ENCODE measurements at regions not wholly inside any gene's neighbourhood (a gene's known extent, or its start where the extent isn't known, plus 50 kb on each side); places are given as distances from the start of the nearest gene placed in this dataset.

- H3K4me3 ChIP-seq (ENCODE audit: low read depth, low read length) = no peak overlapping the region
- TF ChIP-seq CTCF (IDR thresholded peaks at IDR 0.05; ENCODE audit: borderline replicate concordance, insufficient read depth, low read depth, low read length) = no peak
Measured at GRCh38 chr2:57575700-57576268, 470.8 kb upstream of the VRK2 start.

GRCh38 chr2:57576983-57577382, 469.6 kb upstream of the VRK2 start:
- H3K4me3 ChIP-seq (ENCODE audit: low read depth, low read length) = no peak overlapping the region
- no peak for TF ChIP-seq CTCF (IDR thresholded peaks at IDR 0.05; ENCODE audit: borderline replicate concordance, insufficient read depth, low read depth, low read length)

DNA sequence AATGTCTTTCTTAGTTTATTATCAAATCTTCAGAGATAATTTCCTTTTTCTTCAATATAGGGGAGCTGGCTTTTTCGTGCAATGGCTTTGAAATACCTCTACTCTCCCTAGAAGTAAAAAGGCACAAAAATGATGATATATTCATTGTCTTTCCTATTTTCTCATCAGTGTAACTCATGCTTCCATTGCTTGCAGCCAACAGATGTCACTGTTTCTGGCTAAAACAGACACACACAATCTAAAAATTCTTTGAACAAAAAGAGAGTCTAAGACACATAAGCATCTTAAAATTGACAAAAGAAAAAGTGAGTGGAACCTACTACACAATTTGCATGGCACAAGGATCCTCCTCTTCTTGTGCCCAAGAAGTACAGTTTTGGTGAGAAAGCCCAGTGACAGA, 448.7 kb upstream of the VRK2 start:
- H3K4me3 ChIP-seq (ENCODE audit: low read depth, low read length) = no peak overlapping the region
- no peak for TF ChIP-seq CTCF (IDR thresholded peaks at IDR 0.05; ENCODE audit: borderline replicate concordance, insufficient read depth, low read depth, low read length)

DNA sequence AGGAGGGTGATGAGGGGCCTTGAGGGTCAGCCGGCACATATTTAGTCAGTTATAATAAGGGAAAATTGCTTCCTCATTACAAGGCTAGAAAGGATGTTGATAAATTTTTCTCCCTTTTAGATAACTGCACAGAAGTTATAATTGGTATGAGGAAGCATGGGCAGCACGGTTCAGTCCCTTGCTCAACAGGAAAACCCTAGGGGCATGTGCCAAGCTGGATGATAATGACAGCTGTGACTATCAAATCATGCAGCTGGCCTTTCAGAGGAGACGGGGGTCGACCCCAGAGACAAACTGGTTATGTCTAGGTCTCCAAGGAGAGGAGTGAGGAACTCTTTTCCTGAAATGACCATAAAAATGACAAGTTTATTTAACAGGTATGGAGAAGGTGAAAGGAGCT, 448.1 kb upstream of the VRK2 start:
- no peak for TF ChIP-seq CTCF (IDR thresholded peaks at IDR 0.05; ENCODE audit: borderline replicate concordance, insufficient read depth, low read depth, low read length)
- H3K4me3 ChIP-seq (ENCODE audit: low read depth, low read length) = no peak overlapping the region

- no peak for TF ChIP-seq CTCF (IDR thresholded peaks at IDR 0.05; ENCODE audit: borderline replicate concordance, insufficient read depth, low read depth, low read length)
- H3K4me3 ChIP-seq (ENCODE audit: low read depth, low read length) = no peak overlapping the region
Measured at GRCh38 chr2:57602733-57603132, 443.9 kb upstream of the VRK2 start.

DNA sequence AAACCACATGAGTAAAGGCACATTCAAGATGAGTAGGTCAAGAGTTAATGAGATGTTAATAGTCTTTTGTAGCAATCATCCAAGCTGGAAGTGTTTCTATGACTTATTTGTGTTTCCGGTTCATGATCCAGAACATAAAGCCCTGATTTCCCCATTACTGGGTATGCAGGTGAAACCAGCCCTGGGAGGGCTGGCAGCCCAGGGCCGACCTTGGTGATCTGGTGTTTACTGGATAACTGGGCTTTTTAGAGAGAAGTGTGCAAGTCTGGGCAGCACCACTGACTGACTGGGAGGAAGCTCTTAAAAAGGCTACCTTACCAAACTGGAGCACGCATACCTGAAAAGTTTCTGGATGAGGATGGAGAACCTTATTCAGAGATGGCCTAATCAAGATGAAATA, 431.6 kb upstream of the VRK2 start:
- no peak for TF ChIP-seq CTCF (IDR thresholded peaks at IDR 0.05; ENCODE audit: borderline replicate concordance, insufficient read depth, low read depth, low read length)
- H3K4me3 ChIP-seq (ENCODE audit: low read depth, low read length) = no peak overlapping the region

DNA sequence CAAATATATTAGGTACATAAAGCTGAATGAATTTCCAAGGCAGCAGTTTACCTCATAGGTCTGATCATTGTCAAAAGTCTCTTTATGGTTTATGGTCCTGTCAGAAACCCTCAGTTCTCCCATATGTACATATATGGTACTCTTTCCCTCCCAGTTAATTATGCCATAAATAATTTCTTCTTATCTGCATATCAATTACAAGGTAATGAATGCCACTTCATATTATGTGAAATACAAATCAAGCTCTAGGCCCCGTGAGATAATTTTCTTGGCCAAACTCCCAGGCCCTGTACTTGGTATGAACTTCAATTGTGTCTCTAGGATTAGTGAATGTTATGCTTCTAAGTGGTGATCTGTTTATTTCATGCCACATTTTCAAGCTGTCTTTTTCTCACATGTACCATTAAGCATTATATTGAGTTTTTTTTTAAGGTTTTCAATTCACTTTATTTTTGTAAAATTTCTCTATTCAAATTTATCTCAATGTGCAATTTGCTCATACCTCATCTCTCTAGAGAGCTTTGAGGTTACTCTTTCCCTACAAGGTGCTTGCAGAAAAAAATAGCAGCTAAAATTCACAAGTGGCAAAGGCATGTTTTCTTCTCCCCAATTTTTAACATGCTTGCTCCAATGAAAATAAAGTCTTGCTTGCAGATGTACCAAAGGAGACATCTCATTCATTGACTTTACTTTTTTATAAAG, 430.6 kb upstream of the VRK2 start:
- no peak overlapping the region for H3K4me3 ChIP-seq (ENCODE audit: low read depth, low read length)
- no peak for TF ChIP-seq CTCF (IDR thresholded peaks at IDR 0.05; ENCODE audit: borderline replicate concordance, insufficient read depth, low read depth, low read length)

Measured in GM12875 (cell line).